Neuronal stem cell (in vitro differentiated cells): ENCODE measurements at regions not wholly inside any gene's neighbourhood (a gene's known extent, or its start where the extent isn't known, plus 50 kb on each side); places are given as distances from the start of the nearest gene placed in this dataset.

ENCODE experiments used
- DNase-seq: peaks from one replicate; pipeline ENCODE4 v3.0.0-alpha.2; 2013; ENCODE audit warnings: low spot score
- H2AFZ ChIP-seq: one replicate; pipeline ENCODE4 v1.6.1; 2013; ENCODE audit warnings: mild to moderate bottlenecking, low read length, inconsistent platforms
- H2AK5ac ChIP-seq: 2 replicates; pipeline ENCODE4 v1.6.1; 2013; ENCODE audit warnings: low read depth, mild to moderate bottlenecking, inconsistent platforms, low read length, moderate library complexity, mixed read lengths
- H2BK120ac ChIP-seq: 2 replicates; pipeline ENCODE4 v1.6.1; 2013; ENCODE audit warnings: low read depth, mild to moderate bottlenecking, inconsistent platforms, low read length, moderate library complexity, mixed read lengths
- H2BK12ac ChIP-seq: one replicate; pipeline ENCODE4 v1.6.1; 2013; ENCODE audit warnings: low read length, inconsistent platforms
- H2BK15ac ChIP-seq: 2 replicates; pipeline ENCODE4 v1.6.1; 2013; ENCODE audit warnings: mild to moderate bottlenecking, low read length, inconsistent platforms, mixed read lengths
- H2BK5ac ChIP-seq: one replicate; pipeline ENCODE4 v1.6.1; 2013; ENCODE audit warnings: inconsistent platforms, mild to moderate bottlenecking, low read length, moderate library complexity
- H3K14ac ChIP-seq: one replicate; pipeline ENCODE4 v1.6.1; 2013; ENCODE audit warnings: low read length, inconsistent platforms
- H3K18ac ChIP-seq: 2 replicates; pipeline ENCODE4 v1.6.1; 2013; ENCODE audit warnings: low read length, inconsistent platforms
- H3K23ac ChIP-seq: 2 replicates; pipeline ENCODE4 v1.6.1; 2013; ENCODE audit warnings: low read depth, mild to moderate bottlenecking, mixed read lengths, low read length, inconsistent platforms; ENCODE audit not compliant: poor library complexity
- H3K27ac ChIP-seq: replicated peaks from 3 replicates; pipeline ENCODE4 v1.5.1; 2013; ENCODE audit warnings: low read length, inconsistent platforms
- H3K27me3 ChIP-seq, 3 experiments: 2 replicates each; pipeline ENCODE4 v1.6.1; 2013; ENCODE audit warnings: low read length in 3 of 3, mild to moderate bottlenecking in 2 of 3, inconsistent platforms in 1 of 3, low read depth in 1 of 3, mixed read lengths in 1 of 3, moderate library complexity in 1 of 3; ENCODE audit not compliant: control insufficient read depth in 3 of 3, insufficient read depth in 3 of 3
- H3K36me3 ChIP-seq, 2 donors: replicated peaks in 1 of 2; 2 replicates each; pipeline ENCODE4 v1.6.1; 2013; ENCODE audit warnings: low read length in 2 of 2; ENCODE audit not compliant: control insufficient read depth in 2 of 2, insufficient read depth in 2 of 2
- H3K4ac ChIP-seq: 2 replicates; pipeline ENCODE4 v1.6.1; 2013; ENCODE audit warnings: inconsistent platforms, mild to moderate bottlenecking, low read length, moderate library complexity
- H3K4me1 ChIP-seq, 2 donors: 1 replicate in 1 of 2; 2 replicates in 1 of 2; pipeline ENCODE4 v1.6.1; 2013; ENCODE audit warnings: low read length in 2 of 2, low read depth in 1 of 2; ENCODE audit not compliant: control insufficient read depth in 2 of 2, insufficient read depth in 1 of 2
- H3K4me2 ChIP-seq: one replicate; pipeline ENCODE4 v1.6.1; 2013; ENCODE audit warnings: mild to moderate bottlenecking, low read length, inconsistent platforms; ENCODE audit not compliant: insufficient read depth, poor library complexity, severe bottlenecking
- H3K4me3 ChIP-seq, 2 donors: 2 replicates each; pipeline ENCODE4 v1.5.1; 2013; ENCODE audit warnings: low read length in 2 of 2, mild to moderate bottlenecking in 2 of 2, inconsistent platforms in 1 of 2, moderate library complexity in 1 of 2
- H3K79me1 ChIP-seq: one replicate; pipeline ENCODE4 v1.6.1; 2013; ENCODE audit warnings: low read depth, mild to moderate bottlenecking, inconsistent platforms, low read length, moderate library complexity
- H3K9ac ChIP-seq: one replicate; pipeline ENCODE4 v1.6.1; 2013; ENCODE audit warnings: mild to moderate bottlenecking, low read depth, low read length, inconsistent platforms; ENCODE audit not compliant: poor library complexity
- H3K9me3 ChIP-seq, 2 donors: replicated peaks in 1 of 2; 2 replicates each; pipeline versions ENCODE3 to v1.6.1; 2013; ENCODE audit warnings: low read length in 2 of 2, mild to moderate bottlenecking in 2 of 2, inconsistent platforms in 1 of 2, low read depth in 1 of 2, mixed read lengths in 1 of 2, moderate library complexity in 1 of 2; ENCODE audit not compliant: control insufficient read depth in 2 of 2, insufficient read depth in 1 of 2
- H4K8ac ChIP-seq: one replicate; pipeline ENCODE4 v1.6.1; 2013; ENCODE audit warnings: low read depth, mild to moderate bottlenecking, inconsistent platforms, low read length, moderate library complexity
- H4K91ac ChIP-seq: one replicate; pipeline ENCODE4 v1.6.1; 2013; ENCODE audit warnings: low read length, low read depth, mild to moderate bottlenecking, inconsistent platforms; ENCODE audit not compliant: poor library complexity
- WGBS, 2 donors: extraction: QIAGEN DNeasy Blood & Tissue Kit; methylation state at CpG; one replicate each; pipeline ENCODE4 v1.1.7; 2013; ENCODE audit warnings: missing lambda C conversion rate in 2 of 2, mixed read lengths in 1 of 2; ENCODE audit not compliant: insufficient read length in 2 of 2, insufficient replicate concordance in 1 of 2; ENCODE audit errors: extremely low coverage in 2 of 2; 5-methylcytosine and 5-hydroxymethylcytosine counted together

- H2BK12ac ChIP-seq = no peak overlapping the region
- H2BK5ac ChIP-seq = no peak overlapping the region
- no peaks in the 10 kb centered on the region for H3K27me3 ChIP-seq
- no peak overlapping the region for H3K4me2 ChIP-seq
- no peak overlapping the region for H4K8ac ChIP-seq
- no peak overlapping the region for H3K9ac ChIP-seq
- H3K79me1 ChIP-seq = no peaks in the 10 kb centered on the region
- no peak for DNase-seq
- no peak overlapping the region for H4K91ac ChIP-seq
- no peak overlapping the region for H3K27ac ChIP-seq
- no peak overlapping the region for H2AFZ ChIP-seq
- H3K36me3 ChIP-seq = no peaks in the 10 kb centered on the region
- H2AK5ac ChIP-seq = no peak overlapping the region
- no peak overlapping the region for H3K14ac ChIP-seq
- H3K18ac ChIP-seq = no peak overlapping the region
- no peak overlapping the region for H3K4ac ChIP-seq
- H3K23ac ChIP-seq = no peak overlapping the region
- no peak overlapping the region for H2BK120ac ChIP-seq
- H3K4me3 ChIP-seq = no peak overlapping the region
- H3K4me1 ChIP-seq = no peaks in the 10 kb centered on the region
- H3K9me3 ChIP-seq = no peaks in the 10 kb centered on the region
- H2BK15ac ChIP-seq = no peak overlapping the region
These were observed 124.9 kb upstream of the GRIA1 start for GRCh38 chr5:153365547-153365946.

- DNase-seq = no peak
- H3K4ac ChIP-seq = no peak overlapping the region
- H2AK5ac ChIP-seq = no peak overlapping the region
These were observed 123.0 kb upstream of the GRIA1 start for GRCh38 chr5:153367466-153367865.

GRCh38 chr5:153372425-153373129 is 117.9 kb upstream of the GRIA1 start:
- WGBS, 2 donors = no CpG with 5 or more reads among the region's 6 CpGs
- Histone ChIP-seq H2AK5ac (no peak overlapping the region), H2BK5ac (no peak overlapping the region), H2BK15ac (no peak overlapping the region), H3K79me1 (no peaks in the 10 kb centered on the region), H3K18ac (no peak overlapping the region), H2BK120ac (no peak overlapping the region), H3K23ac (no peak overlapping the region), H3K27ac (no peak overlapping the region), H3K14ac (no peak overlapping the region), H3K9me3 (no peaks in the 10 kb centered on the region), H2AFZ (no peak overlapping the region), H3K4me2 (no peak overlapping the region), H3K9ac (no peak overlapping the region), H3K4me3 (no peak overlapping the region), H2BK12ac (no peak overlapping the region), H4K8ac (no peak overlapping the region), H3K36me3 (no peaks in the 10 kb centered on the region), H3K27me3 (no peaks in the 10 kb centered on the region), H4K91ac (no peak overlapping the region), H3K4ac (no peak overlapping the region), H3K4me1 (no peaks in the 10 kb centered on the region)
- no peak for DNase-seq

More at GRCh38 chr5:153367466-153367865, 123.0 kb upstream of the GRIA1 start:
- H2AFZ ChIP-seq = no peak overlapping the region
- WGBS, 2 donors = no CpG with 5 or more reads among the region's 3 CpGs
- H2BK5ac ChIP-seq = no peak overlapping the region
- no peaks in the 10 kb centered on the region for H3K36me3 ChIP-seq
- H2BK12ac ChIP-seq = no peak overlapping the region
- H2BK15ac ChIP-seq = no peak overlapping the region
- H3K27ac ChIP-seq = no peak overlapping the region
- no peak overlapping the region for H2BK120ac ChIP-seq
- no peak overlapping the region for H3K4me3 ChIP-seq
- no peak overlapping the region for H4K8ac ChIP-seq
- no peak overlapping the region for H4K91ac ChIP-seq
- H3K9ac ChIP-seq = no peak overlapping the region
- H3K14ac ChIP-seq = no peak overlapping the region
- no peaks in the 10 kb centered on the region for H3K9me3 ChIP-seq
- no peaks in the 10 kb centered on the region for H3K27me3 ChIP-seq
- H3K4me2 ChIP-seq = no peak overlapping the region
- no peak overlapping the region for H3K23ac ChIP-seq
- no peaks in the 10 kb centered on the region for H3K4me1 ChIP-seq
- H3K79me1 ChIP-seq = no peaks in the 10 kb centered on the region
- H3K18ac ChIP-seq = no peak overlapping the region

GRCh38 chr5:153373130-153373498 is 117.4 kb upstream of the GRIA1 start:
- no peak overlapping the region for H2BK120ac ChIP-seq
- H4K8ac ChIP-seq = no peak overlapping the region
- H3K36me3 ChIP-seq = no peaks in the 10 kb centered on the region
- no CpG with 5 or more reads among the region's 4 CpGs for WGBS, 2 donors
- no peak overlapping the region for H3K9ac ChIP-seq
- H2BK15ac ChIP-seq = no peak overlapping the region
- no peak overlapping the region for H3K27ac ChIP-seq
- H3K27me3 ChIP-seq = no peaks in the 10 kb centered on the region
- no peak overlapping the region for H3K4me2 ChIP-seq
- no peak overlapping the region for H2AFZ ChIP-seq
- H3K14ac ChIP-seq = no peak overlapping the region
- no peak overlapping the region for H2BK5ac ChIP-seq
- no peak overlapping the region for H4K91ac ChIP-seq
- no peaks in the 10 kb centered on the region for H3K4me1 ChIP-seq
- H3K9me3 ChIP-seq = no peaks in the 10 kb centered on the region
- no peak for DNase-seq
- H3K79me1 ChIP-seq = no peaks in the 10 kb centered on the region
- H3K4ac ChIP-seq = no peak overlapping the region
- no peak overlapping the region for H3K4me3 ChIP-seq
- H3K18ac ChIP-seq = no peak overlapping the region
- H2AK5ac ChIP-seq = no peak overlapping the region
- H3K23ac ChIP-seq = no peak overlapping the region
- no peak overlapping the region for H2BK12ac ChIP-seq
